Kidney tubule cell (primary cell): ENCODE measurements at regions not wholly inside any gene's neighbourhood (a gene's known extent, or its start where the extent isn't known, plus 50 kb on each side); places are given as distances from the start of the nearest gene placed in this dataset.

ENCODE experiments used
- DNase-seq: peaks from one replicate; pipeline ENCODE4 v3.0.0-alpha.2; 2018; ENCODE audit warnings: low spot score

DNA sequence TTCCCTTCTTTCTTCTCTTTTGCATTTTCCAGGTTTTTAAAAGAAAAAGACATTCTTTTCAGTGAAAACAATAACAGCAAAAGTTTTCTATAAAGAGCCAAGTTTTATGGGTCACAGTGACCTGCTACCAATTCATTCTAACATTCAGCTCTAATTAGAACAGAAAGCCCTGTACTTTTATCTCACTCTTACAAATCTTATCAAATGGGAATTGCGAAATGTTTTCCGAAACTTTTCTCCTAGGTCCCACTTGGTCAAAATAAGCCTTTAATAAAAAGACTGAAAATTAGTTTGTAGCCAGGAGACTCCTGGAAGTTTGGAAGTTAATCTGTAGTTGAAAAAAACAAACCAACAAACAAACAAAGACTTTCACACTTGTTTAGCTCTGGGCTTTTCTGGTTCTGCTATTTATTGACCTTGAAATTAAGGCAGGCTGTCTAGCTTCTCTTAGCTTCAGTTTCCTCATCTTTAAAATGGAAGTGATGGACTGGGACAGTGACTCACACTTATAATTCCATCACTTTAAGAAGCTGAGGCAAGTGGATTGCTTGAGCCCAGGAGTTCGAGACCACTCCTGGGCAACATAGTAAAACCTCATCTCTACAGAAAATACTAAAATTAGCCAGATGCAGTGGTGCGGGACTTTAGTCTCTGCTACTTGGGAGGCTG, 613.5 kb upstream of the CDH4 start:
- DNase-seq, result no peak

- DNase-seq, result no peak
These were observed 610.1 kb upstream of the CDH4 start for GRCh38 chr20:60641879-60642447.

- no peak for DNase-seq
These were observed 609.5 kb upstream of the CDH4 start for GRCh38 chr20:60642541-60642940.

GRCh38 chr20:60648556-60648955, 603.5 kb upstream of the CDH4 start:
- DNase-seq, result no peak

DNA sequence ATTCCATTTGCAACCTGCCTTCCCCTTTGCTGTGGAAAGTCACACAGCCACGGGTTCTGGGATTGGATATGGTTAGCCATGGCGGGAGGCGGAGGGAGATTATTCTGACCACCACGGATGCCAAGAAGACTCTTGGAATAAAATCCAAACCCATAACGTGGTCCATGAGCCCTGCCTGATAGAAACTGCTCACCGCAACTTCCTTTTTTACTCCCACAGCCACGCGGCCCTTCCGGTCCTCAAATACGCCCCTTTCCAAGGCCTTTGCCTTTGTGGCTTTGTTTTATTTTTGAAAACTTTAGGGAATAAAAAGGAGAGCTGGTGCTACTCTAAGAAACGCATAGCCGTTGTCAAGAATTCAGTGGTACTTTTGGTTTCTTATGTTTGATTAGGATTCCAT, 602.5 kb upstream of the CDH4 start:
- DNase-seq, result no peak

DNA sequence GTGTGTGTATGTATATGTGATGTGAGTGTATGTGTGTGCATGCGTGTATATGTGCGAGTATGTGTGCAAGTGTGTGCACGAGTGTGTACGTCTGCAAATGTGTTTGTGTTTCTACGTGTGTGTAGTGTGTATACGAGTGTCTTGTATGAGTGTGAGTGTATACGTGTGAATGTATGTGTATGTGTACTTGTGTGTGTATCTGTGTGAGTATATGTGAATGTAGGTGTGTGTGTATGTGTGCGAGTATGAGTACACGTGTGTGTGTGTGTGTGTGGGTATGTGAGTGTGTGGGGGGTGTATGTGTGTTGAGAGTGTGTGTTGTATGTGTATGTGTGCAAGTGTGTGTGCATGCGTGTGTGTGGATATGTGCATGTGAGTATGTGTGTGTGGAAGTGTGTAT, 602.0 kb upstream of the CDH4 start:
- no peak for DNase-seq

DNA sequence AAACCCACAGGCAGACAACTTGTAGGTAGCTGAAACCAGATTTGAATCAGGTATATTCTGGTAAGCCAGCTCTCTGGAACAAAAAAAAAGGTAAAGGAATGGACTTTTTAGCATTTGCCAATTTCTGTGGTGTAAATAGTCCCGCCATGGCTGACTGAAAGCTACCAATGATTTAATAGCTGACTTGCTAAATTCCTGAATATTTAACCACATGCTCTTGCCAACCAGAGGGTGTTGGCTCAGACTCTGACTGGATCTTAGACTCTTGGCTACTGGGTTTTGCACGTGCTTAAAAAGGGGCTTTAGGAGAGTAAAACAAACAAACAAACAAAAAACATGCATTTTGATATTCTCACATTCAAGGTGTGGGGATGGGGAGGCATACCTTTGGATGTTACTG, 600.0 kb upstream of the CDH4 start:
- no peak for DNase-seq

DNA sequence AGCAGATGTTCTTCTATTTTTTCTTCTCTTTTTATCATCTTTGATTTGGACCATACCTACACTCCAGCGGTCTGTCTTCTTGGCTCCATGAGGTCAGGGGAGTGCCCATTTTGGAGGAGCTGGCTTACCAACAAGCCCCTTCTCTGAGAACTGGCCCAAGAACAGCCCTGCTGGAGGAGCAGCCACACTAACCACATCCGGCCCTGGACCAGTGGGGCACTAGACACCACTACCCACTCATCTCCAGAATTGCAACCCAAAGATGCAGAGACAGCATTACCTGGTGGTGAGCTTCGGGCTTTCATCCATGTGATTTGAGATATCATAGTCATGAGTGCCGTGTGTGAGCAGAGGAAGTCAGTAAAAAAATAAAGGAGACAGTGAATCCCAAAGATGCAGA, 599.4 kb upstream of the CDH4 start:
- DNase-seq, result no peak

- no peak for DNase-seq
These were observed 598.8 kb upstream of the CDH4 start for GRCh38 chr20:60653111-60653845.

- DNase-seq, result no peak
These were observed 593.4 kb upstream of the CDH4 start for GRCh38 chr20:60658681-60659080.

- DNase-seq, result no peak
These were observed 592.8 kb upstream of the CDH4 start for GRCh38 chr20:60659240-60659639.

GRCh38 chr20:60662307-60662706, 589.8 kb upstream of the CDH4 start:
- DNase-seq, result no peak

DNA sequence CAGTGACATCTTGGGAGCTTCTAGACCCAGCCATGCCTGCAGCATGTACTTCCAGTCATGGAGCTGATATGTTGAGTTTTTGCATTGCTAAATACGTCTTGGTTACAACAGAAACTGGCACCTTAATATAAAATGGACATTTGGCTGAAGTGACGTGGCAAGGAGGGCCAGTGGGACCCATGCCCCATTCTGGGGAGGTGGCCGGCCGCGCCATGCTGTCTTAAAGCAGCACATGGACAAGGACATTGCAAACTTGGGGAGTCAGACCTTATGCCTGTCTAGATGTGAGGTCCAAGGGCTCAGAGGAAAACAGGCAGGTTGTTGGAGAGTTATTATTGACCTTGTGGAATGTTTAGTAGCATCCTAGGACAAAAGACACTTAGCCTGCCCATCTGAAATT, 588.0 kb upstream of the CDH4 start:
- no peak for DNase-seq

GRCh38 chr20:60667641-60668040, 584.4 kb upstream of the CDH4 start:
- no peak for DNase-seq

DNA sequence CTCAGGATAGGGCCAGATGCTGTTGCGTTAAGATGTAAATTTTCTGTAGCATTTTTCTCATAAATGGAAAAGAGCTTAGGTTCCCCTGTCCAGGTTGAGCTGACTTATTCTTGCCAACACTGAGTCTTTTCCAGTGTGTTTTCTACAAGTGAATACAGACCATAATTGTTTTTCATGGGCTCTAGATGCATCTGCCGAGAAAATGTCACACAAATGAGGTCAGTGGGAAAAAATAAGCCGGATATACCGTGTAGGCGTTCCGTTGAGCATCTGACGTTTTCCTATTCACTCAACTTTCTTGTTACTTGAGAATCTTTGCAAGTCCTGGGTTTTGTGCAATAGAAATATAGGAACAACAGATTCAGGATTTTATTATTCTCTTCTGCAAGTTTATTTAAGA, 582.9 kb upstream of the CDH4 start:
- no peak for DNase-seq

GRCh38 chr20:60676011-60676410, 576.0 kb upstream of the CDH4 start:
- DNase-seq, result no peak

DNA sequence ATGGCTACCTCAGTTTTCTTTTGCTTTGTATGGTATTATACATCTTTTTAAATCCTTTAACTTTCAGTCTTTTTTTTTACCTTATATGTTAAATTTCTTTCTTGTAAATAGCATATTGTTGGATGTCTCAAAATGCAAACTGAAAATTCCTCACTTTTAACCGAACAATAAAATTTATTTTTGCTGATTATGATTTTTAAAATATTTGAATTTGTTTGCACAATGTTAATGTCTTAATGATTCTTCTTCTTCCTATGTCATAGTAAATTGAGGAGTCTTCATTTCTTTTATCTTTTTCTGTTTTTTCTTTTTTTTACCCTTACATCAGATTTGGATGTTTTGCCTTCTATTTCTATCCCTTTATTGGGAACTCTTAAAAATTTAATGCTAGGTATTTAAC, 574.2 kb upstream of the CDH4 start:
- no peak for DNase-seq

- no peak for DNase-seq
These were observed 571.5 kb upstream of the CDH4 start for GRCh38 chr20:60680554-60680953.

DNA sequence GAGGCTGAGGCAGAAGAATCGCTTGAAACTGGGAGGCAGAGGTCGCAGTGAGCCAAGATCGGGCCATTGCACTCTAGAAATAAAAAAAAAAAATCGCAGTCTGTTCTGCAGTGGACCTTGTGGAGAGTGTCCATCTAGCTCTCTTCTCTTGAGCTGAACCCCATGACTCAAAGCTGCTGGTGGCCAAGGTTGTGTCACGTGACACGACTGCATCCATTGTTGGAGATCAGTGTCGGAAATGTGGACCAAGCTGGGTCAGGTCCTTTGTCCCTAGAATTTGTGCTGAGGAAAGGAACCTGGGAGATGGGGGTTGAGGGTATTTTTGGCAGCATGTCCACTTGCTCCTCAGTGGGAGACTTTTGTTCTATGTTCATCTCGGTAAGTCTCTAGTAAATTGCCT, 564.8 kb upstream of the CDH4 start:
- no peak for DNase-seq

DNA sequence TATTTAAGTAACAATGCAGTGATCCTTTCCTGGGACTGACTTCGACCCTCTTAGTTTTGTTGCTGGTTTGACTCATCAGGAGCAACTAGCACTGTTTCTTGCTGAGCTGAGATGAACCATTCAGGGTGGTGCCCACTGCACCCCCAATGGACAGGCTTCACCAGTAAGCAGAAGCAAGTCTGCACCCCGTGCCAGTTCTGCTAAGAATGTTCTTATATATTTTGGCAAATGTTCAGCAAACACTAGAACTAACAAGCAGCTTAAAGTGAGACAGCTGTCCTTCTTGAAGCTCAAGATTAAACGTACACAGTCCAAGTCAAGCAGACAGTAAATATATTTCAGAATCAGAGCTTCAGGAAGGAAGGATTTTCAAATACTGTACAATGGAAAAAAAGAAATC, 561.3 kb upstream of the CDH4 start:
- DNase-seq, result no peak

DNA sequence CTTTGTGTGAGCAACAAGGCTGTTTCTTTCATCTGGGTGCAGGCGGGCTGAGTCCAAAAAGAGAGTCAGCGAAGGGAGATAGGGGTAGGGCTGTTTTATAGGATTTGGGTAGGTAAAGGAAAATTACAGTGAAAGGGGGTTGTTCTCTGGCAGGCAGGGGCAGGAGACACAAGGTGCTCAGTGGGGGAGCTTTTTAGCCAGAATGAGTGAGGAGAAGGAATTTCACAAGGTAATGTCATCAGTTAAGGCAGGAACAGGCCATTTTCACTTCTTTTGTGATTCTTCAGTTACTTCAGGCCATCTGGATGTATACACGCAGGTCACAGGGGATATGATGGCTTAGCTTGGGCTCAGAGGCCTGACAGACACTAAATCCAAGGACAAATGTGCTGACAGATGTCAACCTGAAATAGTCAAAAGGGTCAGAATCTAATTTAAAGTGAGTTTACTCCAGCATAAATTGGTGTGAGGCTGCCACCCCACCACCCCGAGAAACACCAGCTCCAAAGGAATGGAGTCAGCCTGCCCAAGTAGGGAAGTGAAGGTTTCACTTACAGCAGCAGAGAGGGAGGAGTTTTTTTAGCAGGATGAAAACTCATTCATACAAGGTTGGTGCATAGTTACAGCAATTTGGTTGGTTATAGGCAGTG, 560.0 kb upstream of the CDH4 start:
- no peak for DNase-seq

- DNase-seq, result no peak
These were observed 558.4 kb upstream of the CDH4 start for GRCh38 chr20:60693496-60694133.

DNA sequence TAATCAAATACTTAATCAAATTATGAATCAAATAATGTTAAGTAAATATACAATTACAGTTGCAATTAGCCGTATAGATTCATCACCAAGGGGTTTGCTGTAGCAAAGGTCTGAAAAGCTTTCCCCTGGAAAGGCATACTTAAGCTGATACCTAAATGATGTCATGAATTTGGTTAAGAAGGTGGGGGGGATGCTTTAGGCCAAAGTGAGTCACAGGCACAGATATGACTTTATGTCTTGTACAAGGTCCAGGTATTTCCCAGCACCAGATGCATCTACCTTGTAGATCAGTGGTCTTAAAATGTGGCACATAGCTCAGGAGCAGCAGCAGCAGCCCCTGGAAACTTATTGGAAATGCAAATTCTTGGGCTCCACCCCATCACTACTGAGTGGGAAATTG, 557.3 kb upstream of the CDH4 start:
- peak; percentile 73 for DNase-seq
